ENCODE measurements at regions not wholly inside any gene's neighbourhood (a gene's known extent, or its start where the extent isn't known, plus 50 kb on each side); places are given as distances from the start of the nearest gene placed in this dataset.
"Not testable (repeated sequence)": the region's sequence is repeated elsewhere in the genome, so short reads cannot be mapped to it uniquely, and the experiment has no call there.

DNA sequence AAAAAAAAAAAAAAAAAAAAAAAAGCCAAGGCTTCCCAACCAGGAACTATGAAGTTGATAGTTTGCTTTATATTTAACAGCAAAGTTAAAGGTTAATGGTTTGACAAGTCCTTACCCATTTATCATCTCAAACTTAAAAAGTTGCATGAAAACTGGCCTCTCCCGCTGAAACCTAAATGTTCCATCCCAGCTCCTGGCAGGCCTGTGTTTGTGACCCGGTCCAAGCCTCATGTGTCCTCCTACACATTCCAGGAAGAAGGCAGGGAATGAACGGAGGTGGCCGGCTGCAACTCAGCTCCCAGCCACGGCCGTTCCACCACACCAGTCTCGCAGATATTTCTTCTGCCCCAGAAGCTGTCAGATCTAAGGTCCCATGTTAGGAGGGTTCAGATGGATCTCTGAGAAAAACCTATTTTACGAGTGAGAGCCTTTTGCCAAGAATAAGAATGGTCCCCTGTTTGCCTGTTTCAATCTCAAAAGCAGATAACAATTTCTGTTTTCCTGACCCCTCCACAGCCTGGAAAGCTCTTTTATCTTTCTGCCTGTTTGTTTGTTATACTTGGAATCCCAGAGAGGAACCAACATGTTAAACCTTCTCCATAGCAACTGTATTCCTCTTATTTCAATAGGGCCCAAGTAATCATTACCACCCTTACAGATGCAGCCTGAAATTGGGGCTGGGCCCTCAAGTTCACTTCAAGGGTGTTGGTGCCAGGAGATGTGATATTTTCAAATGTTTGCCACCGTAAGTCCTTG lies 56.5 kb downstream of the KCTD12 start:
- DNase-seq (ENCODE audit: low read depth in 3 of 3, low spot score in 1 of 3) = no peak

DNA sequence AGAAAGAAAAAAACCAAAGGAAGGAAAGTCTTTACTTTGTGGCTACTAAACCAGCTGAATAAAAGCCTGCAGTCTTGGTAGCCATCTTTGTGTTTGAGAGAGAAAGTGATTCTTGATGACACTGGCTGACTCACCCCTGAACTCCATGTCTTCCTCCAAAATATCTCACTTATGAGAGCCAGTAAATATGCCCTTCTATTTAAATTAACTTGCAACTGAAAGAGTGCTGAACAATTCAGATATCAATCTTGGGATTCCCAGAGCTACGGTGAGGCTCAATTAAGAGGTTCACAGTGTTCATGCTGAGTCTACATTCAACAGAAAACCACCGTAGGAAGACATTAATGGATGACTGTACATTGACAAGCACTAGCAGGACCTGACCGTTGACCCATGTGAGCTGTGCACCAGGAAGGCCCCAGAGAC lies 57.9 kb downstream of the KCTD12 start:
- no peak for DNase-seq (ENCODE audit: low read depth in 3 of 3, low spot score in 1 of 3)

DNA sequence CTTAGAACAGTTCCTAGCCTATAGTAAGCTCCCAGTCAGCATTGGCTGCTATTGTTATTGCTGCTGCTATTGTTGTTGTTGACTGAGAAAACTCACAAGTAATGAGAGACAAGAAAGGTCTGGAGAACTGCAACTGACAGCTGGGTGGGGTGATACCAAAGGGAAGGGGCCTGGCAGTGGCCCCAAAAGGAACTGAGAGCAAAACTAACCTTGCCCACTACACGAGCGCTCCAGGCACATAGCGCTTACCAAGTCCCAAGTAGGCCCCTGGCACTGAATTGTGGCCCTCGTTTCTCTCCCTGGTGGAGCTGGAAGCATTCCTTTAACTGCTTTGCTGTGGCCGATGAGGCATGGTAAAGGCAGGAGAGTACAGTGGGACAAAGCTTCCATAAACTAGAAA lies 59.7 kb downstream of the KCTD12 start:
- DNase-seq (ENCODE audit: low read depth in 3 of 3, low spot score in 1 of 3) = no peak

GRCh38 chr13:76825430-76825829 lies 60.8 kb downstream of the KCTD12 start:
- DNase-seq (ENCODE audit: low read depth in 3 of 3, low spot score in 1 of 3) = no peak

GRCh38 chr13:76823969-76824368 lies 62.2 kb downstream of the KCTD12 start:
- no peak for DNase-seq (ENCODE audit: low read depth in 3 of 3, low spot score in 1 of 3)

DNA sequence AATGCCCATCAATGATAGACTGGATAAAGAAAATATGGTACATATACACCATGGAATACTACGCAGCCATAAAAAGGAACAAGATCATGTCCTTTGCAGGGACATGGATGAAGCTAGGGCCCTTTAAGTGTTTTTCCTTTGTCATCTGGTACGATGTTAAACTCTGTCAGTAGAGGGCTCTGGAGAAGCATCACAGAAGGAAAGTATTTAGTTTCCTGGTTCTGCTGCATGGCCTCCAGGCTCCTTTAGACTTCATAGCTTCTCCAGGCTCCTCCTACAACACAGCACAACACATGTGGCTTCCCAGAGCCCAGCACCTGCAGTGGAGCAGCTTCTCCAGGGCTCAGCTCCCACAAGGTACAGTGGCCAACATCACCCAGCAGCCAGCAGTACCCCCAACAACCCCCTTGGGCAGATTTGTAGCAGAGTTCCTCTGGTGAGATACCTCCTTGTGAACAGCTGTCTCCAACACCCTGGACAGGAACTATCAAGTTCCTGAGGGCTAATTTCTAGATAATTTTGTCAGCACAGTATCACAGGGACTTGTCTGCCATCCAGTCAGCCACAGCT lies 63.4 kb downstream of the KCTD12 start:
- no peak for DNase-seq (ENCODE audit: low read depth in 3 of 3, low spot score in 1 of 3)

DNA sequence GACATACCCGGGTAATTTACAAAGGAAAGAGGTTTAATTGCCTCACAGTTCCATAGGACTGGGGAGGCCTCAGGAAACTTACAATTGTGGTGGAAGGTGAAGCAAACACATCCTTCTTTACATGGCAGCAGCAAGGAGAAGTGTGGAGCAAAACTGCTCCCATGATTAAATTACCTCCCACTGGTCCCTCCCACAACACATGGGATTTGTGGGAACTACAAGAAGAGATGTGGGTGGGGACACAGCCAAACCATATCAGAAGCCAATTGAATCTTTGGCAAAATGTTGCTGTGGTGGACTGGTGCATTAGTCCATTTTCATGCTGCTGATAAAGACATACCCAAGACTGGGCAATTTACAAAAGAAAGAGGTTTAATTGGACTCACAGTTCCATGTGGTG lies 65.0 kb downstream of the KCTD12 start:
- not testable (repeated sequence) for DNase-seq (ENCODE audit: low read depth in 3 of 3, low spot score in 1 of 3)

DNA sequence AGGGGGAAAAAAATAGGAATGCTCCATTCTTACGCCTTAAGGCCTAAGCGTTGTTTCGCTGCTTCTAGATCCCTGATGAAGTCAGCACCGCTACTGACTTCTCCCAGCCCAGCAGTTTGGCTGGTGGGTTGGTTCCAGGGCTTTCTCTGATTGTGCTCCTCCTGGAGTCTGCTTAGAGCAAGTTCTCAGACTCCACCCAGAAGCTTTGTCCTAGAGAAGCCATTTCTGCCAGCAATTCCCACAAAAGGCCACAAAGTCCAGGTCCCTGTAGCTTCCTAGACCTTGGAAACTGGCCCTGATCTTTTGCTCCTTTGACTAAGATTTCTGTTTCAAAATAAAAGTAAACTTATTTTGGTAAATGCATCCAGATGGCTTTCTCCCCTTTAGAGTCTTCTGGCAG lies 65.4 kb downstream of the KCTD12 start:
- DNase-seq (ENCODE audit: low read depth in 3 of 3, low spot score in 1 of 3) = no peak

DNA sequence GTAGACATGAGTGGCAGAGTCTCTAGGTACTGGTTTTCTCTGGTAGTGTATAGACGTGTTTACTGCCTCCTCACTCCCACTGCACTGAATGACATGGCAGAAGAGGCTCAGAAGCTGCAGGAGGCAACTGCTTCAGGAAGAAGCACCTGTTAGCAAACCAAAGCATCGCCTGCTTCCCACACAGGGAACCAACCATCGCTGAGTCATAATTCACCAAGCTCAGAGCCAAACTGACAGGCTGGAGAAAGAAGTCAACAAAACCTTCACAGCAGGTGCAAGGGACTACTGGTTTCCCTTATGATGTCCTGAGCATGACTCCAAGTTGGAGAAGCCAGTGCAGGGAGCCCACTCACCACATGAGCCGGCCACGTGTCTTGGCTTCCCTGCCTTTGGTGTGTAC lies 69.8 kb downstream of the KCTD12 start:
- no peak for DNase-seq (ENCODE audit: low read depth in 3 of 3, low spot score in 1 of 3)

DNA sequence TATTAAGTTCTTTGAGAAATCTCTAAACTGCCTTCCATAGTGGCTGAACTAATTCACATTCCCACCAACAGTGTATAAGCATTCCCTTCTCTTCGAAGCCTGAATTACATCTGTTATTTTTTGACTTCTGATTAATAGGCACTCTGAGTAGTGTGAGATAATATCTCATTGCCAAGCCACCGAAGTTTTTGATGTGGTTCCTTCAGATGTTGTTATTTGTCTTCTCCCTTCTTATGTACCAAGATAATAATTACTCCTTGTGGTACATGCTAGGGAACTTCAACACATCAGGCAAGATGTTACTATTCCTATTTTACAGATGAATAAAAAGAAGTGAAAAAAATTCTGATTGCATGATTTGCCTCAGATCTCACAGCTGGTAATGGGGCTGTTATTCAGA lies 70.9 kb downstream of the KCTD12 start:
- DNase-seq (ENCODE audit: low read depth in 3 of 3, low spot score in 1 of 3) = no peak

GRCh38 chr13:76813891-76814290 lies 72.3 kb downstream of the KCTD12 start:
- no peak for DNase-seq (ENCODE audit: low read depth in 3 of 3, low spot score in 1 of 3)

DNA sequence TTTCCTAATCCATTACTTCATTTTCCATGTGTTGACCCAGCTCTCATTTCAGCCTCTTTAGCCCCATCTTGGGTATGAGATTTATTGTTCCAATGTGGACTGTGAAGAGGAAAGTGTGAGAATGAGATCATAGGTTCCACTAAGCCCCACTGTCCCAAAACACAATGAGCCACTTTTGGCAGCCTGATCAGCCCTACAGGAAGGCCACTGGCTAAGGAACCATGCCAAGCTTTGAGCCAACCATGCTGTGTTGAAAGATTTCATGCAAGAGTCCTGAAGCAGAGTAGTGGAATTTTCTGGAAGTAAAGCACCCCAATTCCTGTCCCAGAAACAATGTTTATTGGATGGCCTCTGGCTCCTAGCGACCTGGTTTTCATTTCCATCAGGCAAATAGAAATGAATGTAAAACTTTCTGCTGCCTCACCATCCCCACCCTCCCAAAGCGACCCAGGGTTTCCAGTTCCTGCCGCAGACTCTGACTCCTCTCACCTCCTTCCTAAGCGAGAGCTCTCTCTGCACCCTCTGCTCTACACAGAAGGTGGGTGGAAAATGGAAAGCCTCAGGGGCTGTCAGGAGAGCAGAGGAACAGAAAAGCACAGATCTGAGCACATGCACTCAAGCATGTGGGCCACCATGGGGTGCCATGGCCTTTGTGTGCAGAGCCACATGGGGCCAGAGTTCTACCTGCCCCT lies 73.1 kb downstream of the KCTD12 start:
- DNase-seq (ENCODE audit: low read depth in 3 of 3, low spot score in 1 of 3) = no peak

DNA sequence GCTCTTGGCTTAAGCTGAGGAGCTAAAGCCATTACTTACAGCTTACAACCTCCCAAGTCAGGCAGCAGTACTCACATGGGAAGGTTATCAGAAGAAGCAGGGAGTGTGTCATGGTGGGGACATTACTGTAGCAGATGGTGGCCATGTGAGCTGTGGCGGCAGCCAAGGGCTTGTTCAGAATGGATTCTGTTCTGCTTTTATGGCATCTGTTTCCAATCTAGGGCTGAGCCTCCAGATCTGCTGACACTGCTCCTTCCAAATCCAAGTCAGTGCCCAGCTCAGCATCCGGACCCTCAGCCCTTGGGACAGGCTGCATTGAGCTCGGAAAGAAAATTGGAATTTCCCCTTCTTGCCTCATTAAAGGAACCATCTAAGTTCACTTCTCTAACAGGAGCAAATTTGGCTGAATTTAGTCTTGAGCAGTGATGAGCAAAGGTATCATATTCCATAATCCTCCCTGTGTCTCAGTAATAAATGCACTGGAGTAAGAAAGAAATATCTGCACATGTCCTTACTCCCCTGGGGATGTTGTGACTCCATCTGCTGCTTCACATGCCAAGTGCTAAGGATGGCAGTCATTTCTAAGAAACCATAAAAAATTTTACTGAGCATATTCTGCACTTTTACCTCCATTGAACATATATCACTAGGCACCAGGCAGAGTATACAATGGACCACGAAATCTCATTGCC lies 73.9 kb downstream of the KCTD12 start:
- no peak for DNase-seq (ENCODE audit: low read depth in 3 of 3, low spot score in 1 of 3)

DNA sequence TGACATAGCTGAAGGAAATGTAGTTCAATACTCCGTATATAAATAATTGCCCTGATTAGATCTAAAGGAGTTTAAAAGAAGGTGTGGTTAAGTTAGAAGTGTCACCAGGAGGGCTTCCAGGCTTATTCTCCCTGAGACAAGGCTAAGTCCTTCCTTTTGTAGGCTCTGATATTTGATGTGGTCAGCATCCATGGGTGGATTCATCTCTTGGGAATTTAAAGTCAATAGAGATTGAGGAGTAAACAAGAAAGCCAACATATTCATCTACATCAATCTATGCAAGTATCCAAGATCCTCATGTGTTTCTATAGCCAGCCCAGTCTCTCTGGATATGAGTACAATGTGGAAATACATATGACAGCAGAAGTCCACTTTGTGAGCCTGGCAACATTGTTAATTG lies 76.8 kb downstream of the KCTD12 start:
- no peak for DNase-seq (ENCODE audit: low read depth in 3 of 3, low spot score in 1 of 3)

GRCh38 chr13:76808927-76809326 lies 77.3 kb downstream of the KCTD12 start:
- no peak for DNase-seq (ENCODE audit: low read depth in 3 of 3, low spot score in 1 of 3)

DNA sequence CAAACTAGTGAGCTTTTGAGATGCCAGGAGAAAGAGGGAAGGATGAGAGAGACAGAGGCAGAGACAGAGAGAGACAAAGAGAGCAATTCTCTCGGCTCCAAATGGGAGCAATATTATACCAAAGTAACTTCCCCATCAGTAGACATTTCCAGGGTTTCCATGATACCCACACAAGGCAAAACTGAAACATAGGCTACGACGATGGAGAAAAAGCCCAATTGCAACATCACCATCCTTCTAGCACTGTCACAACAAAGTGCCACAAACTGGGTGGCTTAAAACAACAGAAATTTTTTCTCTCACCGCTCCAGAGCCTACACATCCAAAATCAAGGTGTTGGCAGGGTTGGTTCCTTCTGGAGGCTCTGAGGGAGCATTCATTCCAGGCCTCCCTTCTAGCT lies 81.4 kb downstream of the KCTD12 start:
- no peak for DNase-seq (ENCODE audit: low read depth in 3 of 3, low spot score in 1 of 3)

- no peak for DNase-seq (ENCODE audit: low read depth in 3 of 3, low spot score in 1 of 3)
Observed at GRCh38 chr13:76803831-76804230, 82.4 kb downstream of the KCTD12 start.

DNA sequence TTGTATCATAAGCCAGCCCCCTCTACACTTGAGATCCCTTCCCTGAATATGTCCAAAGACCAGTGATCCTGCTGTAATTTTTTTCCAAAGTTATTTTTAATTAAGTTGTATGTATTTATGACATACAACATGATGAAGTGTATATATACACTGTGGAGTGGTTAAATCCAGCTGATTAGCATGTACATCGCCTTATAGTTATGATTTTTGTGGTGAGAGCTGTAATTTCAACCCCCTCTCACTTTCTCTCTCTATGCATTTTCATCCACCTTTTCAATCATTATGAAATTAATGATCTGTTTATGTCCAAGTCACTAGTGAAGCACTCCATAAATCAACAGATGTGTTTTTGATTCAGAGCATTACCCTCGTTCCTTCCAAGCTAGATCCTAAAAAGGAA lies 85.3 kb downstream of the KCTD12 start:
- DNase-seq (ENCODE audit: low read depth in 3 of 3, low spot score in 1 of 3) = no peak

DNA sequence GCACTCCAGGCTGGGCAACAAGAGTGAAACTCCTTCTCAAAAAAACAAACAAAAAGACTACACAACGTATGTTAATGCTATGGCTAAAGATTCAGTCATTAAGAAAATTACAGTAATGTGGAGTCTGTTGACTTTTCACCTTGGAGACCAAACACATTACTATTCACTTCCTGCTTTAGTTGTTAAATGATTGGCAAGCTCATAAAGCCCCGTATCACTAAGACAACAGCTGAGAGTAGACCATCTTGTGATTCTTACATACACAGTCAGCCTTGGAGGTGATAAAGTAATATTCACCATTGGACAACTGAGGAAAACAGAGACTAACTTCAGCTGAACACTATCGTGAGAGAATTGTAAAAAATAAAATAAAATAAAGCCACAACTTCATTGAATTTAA lies 86.5 kb downstream of the KCTD12 start:
- no peak for DNase-seq (ENCODE audit: low read depth in 3 of 3, low spot score in 1 of 3)

DNA sequence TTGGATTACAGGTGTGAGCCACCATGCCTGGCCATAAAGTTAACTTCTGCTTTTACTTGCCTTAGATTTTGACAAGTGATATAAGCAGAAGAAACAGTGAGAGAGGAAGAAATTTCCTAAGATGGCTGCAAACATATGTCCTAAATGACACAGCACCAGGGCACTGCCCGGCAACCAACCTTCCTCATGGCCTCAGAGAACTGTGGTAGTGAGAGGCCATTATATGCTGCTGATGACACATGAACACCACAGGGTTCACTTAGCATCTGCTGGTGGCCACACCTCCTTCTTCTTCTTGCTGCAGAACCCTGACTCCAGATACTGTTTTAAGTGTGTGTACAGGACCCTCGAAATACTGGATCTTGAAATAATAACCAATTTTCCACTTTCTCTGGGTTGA lies 88.2 kb downstream of the KCTD12 start:
- DNase-seq (ENCODE audit: low read depth in 3 of 3, low spot score in 1 of 3) = no peak

DNA sequence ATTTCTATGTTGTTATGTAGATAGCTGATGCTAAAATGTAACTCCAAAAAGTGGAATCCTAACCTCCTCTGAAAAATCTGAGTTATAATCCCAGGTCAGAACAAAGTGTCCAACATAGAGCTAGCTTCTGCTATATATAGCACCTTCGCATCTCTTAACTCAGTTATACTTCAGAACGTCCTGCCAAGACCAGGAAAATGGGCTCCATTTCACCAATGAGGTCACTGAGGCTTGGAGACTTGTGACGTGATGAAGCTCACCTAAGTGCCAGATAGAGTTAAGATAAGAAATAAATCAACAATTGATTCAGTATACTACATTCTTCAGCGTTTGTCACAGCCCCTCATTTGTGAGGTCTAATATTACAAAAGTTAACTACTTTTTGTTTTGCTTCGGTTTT lies 88.8 kb downstream of the KCTD12 start:
- DNase-seq (ENCODE audit: low read depth in 3 of 3, low spot score in 1 of 3) = no peak

- DNase-seq (ENCODE audit: low read depth in 3 of 3, low spot score in 1 of 3) = no peak
Observed at GRCh38 chr13:76796851-76797250, 89.4 kb downstream of the KCTD12 start.

All from stimulated activated CD4-positive, alpha-beta T cell treated with anti-CD3 and anti-CD28 coated beads, TNF-alpha, amount 100 ng/mL, for 1 hour (primary cell).